K562 (cell line): ENCODE measurements at regions not wholly inside any gene's neighbourhood (a gene's known extent, or its start where the extent isn't known, plus 50 kb on each side); places are given as distances from the start of the nearest gene placed in this dataset.

ENCODE experiments used
- ATAC-seq: fragments of 200-7000 bp; cut with Tn5 transposase; 3 replicates; pipeline ENCODE4 v1.9.1; 2020; ENCODE audit warnings: moderate library complexity
- BruUV-seq: library from RNA; stranded (reverse); fragments of 400-500 nt; replicated peaks from 2 replicates; lab custom pipeline; 2021; lab: Mats Ljungman, UMichigan
- CTCF ChIA-PET: fragments of 300-600 bp; formaldehyde crosslinking; extraction: SDS; loops from one replicate; lab custom pipeline; 2021; ENCODE audit warnings: low intra/inter-chr PET ratio; lab: Yijun Ruan, JAX
- POLR2A ChIA-PET: fragments of 300-600, 350-650 bp; sonication (Branson Sonifier 250); formaldehyde crosslinking; extraction: SDS; loops from one replicate; lab custom pipeline; 2021; ENCODE audit warnings: antibody characterized with exemption, inconsistent platforms; lab: Yijun Ruan, JAX
- DNase-seq, 4 experiments: peaks; one replicate each; pipeline versions ENCODE4 v3.0.0 to v3.0.0-alpha.2; 2011 to 2018; ENCODE audit warnings: low spot score in 3 of 4, mixed read lengths in 3 of 4; ENCODE audit errors: extremely low read depth in 1 of 4
- FAIRE-seq: peaks from 2 replicates; lab custom pipeline; 2011; peaks lifted over from hg19 to GRCh38; lab: Jason Lieb, UNC
- H2AFZ ChIP-seq: 2 replicates; pipeline ENCODE4 v1.6.0; 2011; ENCODE audit warnings: low read depth, low read length, control low read depth, inconsistent platforms
- H3K27ac ChIP-seq: fragments of 200-600 bp; 3 replicates; pipeline ENCODE4 v1.8.0; 2011; ENCODE audit warnings: low read depth, mild to moderate bottlenecking, control low read depth, inconsistent platforms, low read length, moderate library complexity, mixed read lengths; ENCODE audit errors: extremely low read depth
- H3K27me3 ChIP-seq, 2 experiments: fragments of 300-600 bp in 1 of 2; 2 replicates in 1 of 2; 3 replicates in 1 of 2; pipeline versions ENCODE4 v1.6.0 to v1.8.0; 2011; ENCODE audit warnings: inconsistent platforms in 2 of 2, low read length in 2 of 2, mild to moderate bottlenecking in 1 of 2, mixed read lengths in 1 of 2, moderate library complexity in 1 of 2; ENCODE audit not compliant: control insufficient read depth in 2 of 2, insufficient read depth in 2 of 2
- H3K36me3 ChIP-seq: fragments of 300-600 bp; 3 replicates; pipeline ENCODE4 v1.8.0; 2011; ENCODE audit warnings: mild to moderate bottlenecking, low read length, inconsistent platforms; ENCODE audit not compliant: control insufficient read depth, insufficient read depth
- H3K4me1 ChIP-seq, 2 experiments: fragments of 200-600 bp in 1 of 2; replicated peaks in 1 of 2; 2 replicates in 1 of 2; 3 replicates in 1 of 2; pipeline versions ENCODE4 v1.5.1 to v1.8.0; 2011; ENCODE audit warnings: inconsistent platforms in 2 of 2, low read length in 2 of 2, mild to moderate bottlenecking in 1 of 2, mixed read lengths in 1 of 2, moderate library complexity in 1 of 2; ENCODE audit not compliant: control insufficient read depth in 2 of 2, insufficient read depth in 2 of 2
- H3K4me2 ChIP-seq: 2 replicates; pipeline ENCODE4 v1.6.1; 2011; ENCODE audit warnings: low read length, control low read depth, inconsistent platforms, mixed read lengths; ENCODE audit not compliant: insufficient read depth
- H3K4me3 ChIP-seq: fragments of 200-600 bp; sonication (generic), shearing (Covaris generic); 2 replicates; pipeline ENCODE4 v1.5.1; 2016; ENCODE audit warnings: control low read depth, inconsistent platforms
- H3K79me2 ChIP-seq: fragments of 200-600 bp; 3 replicates; pipeline ENCODE4 v1.8.0; 2011; ENCODE audit warnings: low read length, inconsistent platforms; ENCODE audit not compliant: control insufficient read depth, insufficient read depth
- H3K9ac ChIP-seq, 2 experiments: 2 replicates each; pipeline versions ENCODE4 v1.6.0 to v1.6.1; 2011; ENCODE audit warnings: low read depth in 2 of 2, low read length in 2 of 2, control low read depth in 1 of 2, inconsistent platforms in 1 of 2, mild to moderate bottlenecking in 1 of 2, mixed read lengths in 1 of 2; ENCODE audit not compliant: insufficient read depth in 1 of 2
- H3K9me1 ChIP-seq: one replicate; pipeline ENCODE4 v1.6.0; 2011; ENCODE audit warnings: inconsistent platforms, mild to moderate bottlenecking, low read length, moderate library complexity; ENCODE audit not compliant: control insufficient read depth, insufficient read depth
- H3K9me3 ChIP-seq: replicated peaks from 2 replicates; pipeline ENCODE4 v1.5.1; 2011; ENCODE audit warnings: low read depth, low read length, inconsistent platforms; ENCODE audit not compliant: control insufficient read depth, insufficient read depth
- H4K20me1 ChIP-seq: replicated peaks from 2 replicates; pipeline ENCODE4 v1.6.1; 2011; ENCODE audit warnings: low read length, inconsistent platforms, mixed read lengths; ENCODE audit not compliant: control insufficient read depth, insufficient read depth
- CSDE1 ChIP-seq, 2 experiments: fragments of 450-650 bp; IDR thresholded peaks; 2 replicates each; pipeline ENCODE4 v1.6.1; 2016; ENCODE audit warnings: mild to moderate bottlenecking in 1 of 2
- GTF2E2 ChIP-seq: fragments of 200-800 bp; sonication (Bioruptor generic); IDR thresholded peaks from 2 replicates; pipeline ENCODE4 v1.6.1; 2016; ENCODE audit warnings: missing genetic modification characterization, missing compliant biosample characterization
- HDAC6 ChIP-seq: IDR thresholded peaks from 2 replicates; pipeline ENCODE4 v1.6.1; 2012; ENCODE audit warnings: low read depth, mild to moderate bottlenecking, control low read depth, inconsistent platforms, low read length, moderate library complexity
- KDM1A ChIP-seq, 2 experiments: fragments of 450-650 bp; IDR thresholded peaks; 2 replicates each; pipeline ENCODE4 v1.6.1; 2016; ENCODE audit warnings: mild to moderate bottlenecking in 2 of 2
- KLF1 ChIP-seq: fragments of 450-650 bp; IDR thresholded peaks from 2 replicates; pipeline ENCODE4 v1.6.1; 2016; ENCODE audit warnings: missing genetic modification characterization, missing compliant biosample characterization
- RFX5 ChIP-seq: IDR thresholded peaks from 2 replicates; pipeline ENCODE4 v1.6.1; 2011; ENCODE audit warnings: low read depth, mild to moderate bottlenecking, improper control_type of control experiment, low read length
- SRSF9 ChIP-seq: fragments of 200-400 bp; formaldehyde crosslinking; IDR thresholded peaks from 2 replicates; pipeline ENCODE4 v1.6.1; 2017; ENCODE audit warnings: low read depth, low read length, borderline replicate concordance
- TAF9B ChIP-seq: fragments of 450-650 bp; IDR thresholded peaks from 2 replicates; pipeline ENCODE4 v1.6.1; 2018; ENCODE audit warnings: mild to moderate bottlenecking; ENCODE audit not compliant: partially characterized antibody
- WGBS: fragments of 100-300 bp; shearing (Covaris generic); methylation state at CpG from one replicate; pipeline ENCODE4 v1.1.6; 2016; ENCODE audit warnings: low coverage, mixed read lengths; ENCODE audit not compliant: insufficient coverage; ENCODE audit errors: missing lambda C conversion rate; 5-methylcytosine and 5-hydroxymethylcytosine counted together
- in situ Hi-C: fragments of 300-500 bp; cut with MboI; formaldehyde crosslinking; loops from 4 replicates; pipeline ENCODE4 v1.15.0; 2018; ENCODE audit warnings: inconsistent platforms, mixed read lengths
- intact Hi-C: fragments of 100-400 bp; cut with micrococcal nuclease; formaldehyde crosslinking; loops from 2 replicates; pipeline ENCODE4 v1.14.2; 2022
- TF ChIP-seq, protein P1 (sequence below): sonication (generic); formaldehyde crosslinking; IDR thresholded peaks from 2 replicates; pipeline ENCODE4 v1.8.1; 2023; ENCODE audit warnings: mild to moderate bottlenecking, missing genetic modification reagents
- TF ChIP-seq, protein P2 (sequence below): IDR thresholded peaks from 2 replicates; pipeline ENCODE4 v1.6.1; 2012; ENCODE audit warnings: low read depth, low read length, improper control_type of control experiment, borderline replicate concordance

DNA sequence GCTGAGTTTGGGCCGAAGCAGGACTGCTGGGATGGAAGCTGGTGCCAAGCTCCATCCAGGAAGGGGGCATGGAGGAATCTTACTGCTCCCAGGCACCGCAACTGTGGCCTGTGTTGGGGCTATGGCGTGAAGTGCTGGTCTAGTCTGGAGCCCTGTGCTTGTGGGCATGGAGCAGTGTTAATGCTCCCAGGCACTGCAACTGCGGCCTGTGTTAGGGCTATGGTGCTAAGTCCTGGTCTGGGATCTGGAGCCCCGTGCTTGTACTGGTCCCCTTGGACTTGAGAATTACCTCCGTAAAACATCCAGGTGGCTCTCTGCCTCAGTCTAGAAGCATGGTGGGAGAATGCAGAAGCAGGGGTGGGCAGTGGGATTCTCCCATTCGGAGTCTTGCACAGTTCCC lies 1379.4 kb upstream of the ACVR2A start:
- DNase-seq (no peak), FAIRE-seq (no peak), ATAC-seq (no peak)
- H3K4me1 ChIP-seq: no peaks in the 10 kb centered on the region
- no peaks in the 10 kb centered on the region for H3K9me1 ChIP-seq
- BruUV-seq: no TSS peak
- no peak overlapping the region for H3K4me2 ChIP-seq
- no peak overlapping the region for H2AFZ ChIP-seq
- ChIA-PET CTCF (no interaction called here), POLR2A (no interaction called here)
- no peaks in the 10 kb centered on the region for H4K20me1 ChIP-seq
- H3K9ac ChIP-seq: no peak overlapping the region
- intact Hi-C loops (no loop called here), in situ Hi-C loops (no loop called here)
- H3K4me3 ChIP-seq: no peak overlapping the region
- H3K36me3 ChIP-seq: no peaks in the 10 kb centered on the region
- H3K79me2 ChIP-seq: no peaks in the 10 kb centered on the region
- TF ChIP-seq KLF1 (tag) (no peak), SRSF9 (no peak), RFX5 (no peak), TAF9B (no peak), KDM1A (IDR thresholded peaks at IDR 0.05) (no peak), GTF2E2 (tag) (no peak), CSDE1 (IDR thresholded peaks at IDR 0.05) (no peak), HDAC6 (no peak)
- TF ChIP-seq, protein P1, sequence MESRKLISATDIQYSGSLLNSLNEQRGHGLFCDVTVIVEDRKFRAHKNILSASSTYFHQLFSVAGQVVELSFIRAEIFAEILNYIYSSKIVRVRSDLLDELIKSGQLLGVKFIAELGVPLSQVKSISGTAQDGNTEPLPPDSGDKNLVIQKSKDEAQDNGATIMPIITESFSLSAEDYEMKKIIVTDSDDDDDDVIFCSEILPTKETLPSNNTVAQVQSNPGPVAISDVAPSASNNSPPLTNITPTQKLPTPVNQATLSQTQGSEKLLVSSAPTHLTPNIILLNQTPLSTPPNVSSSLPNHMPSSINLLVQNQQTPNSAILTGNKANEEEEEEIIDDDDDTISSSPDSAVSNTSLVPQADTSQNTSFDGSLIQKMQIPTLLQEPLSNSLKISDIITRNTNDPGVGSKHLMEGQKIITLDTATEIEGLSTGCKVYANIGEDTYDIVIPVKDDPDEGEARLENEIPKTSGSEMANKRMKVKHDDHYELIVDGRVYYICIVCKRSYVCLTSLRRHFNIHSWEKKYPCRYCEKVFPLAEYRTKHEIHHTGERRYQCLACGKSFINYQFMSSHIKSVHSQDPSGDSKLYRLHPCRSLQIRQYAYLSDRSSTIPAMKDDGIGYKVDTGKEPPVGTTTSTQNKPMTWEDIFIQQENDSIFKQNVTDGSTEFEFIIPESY (CRISPR knock-in tag): no peak
- TF ChIP-seq, protein P2, sequence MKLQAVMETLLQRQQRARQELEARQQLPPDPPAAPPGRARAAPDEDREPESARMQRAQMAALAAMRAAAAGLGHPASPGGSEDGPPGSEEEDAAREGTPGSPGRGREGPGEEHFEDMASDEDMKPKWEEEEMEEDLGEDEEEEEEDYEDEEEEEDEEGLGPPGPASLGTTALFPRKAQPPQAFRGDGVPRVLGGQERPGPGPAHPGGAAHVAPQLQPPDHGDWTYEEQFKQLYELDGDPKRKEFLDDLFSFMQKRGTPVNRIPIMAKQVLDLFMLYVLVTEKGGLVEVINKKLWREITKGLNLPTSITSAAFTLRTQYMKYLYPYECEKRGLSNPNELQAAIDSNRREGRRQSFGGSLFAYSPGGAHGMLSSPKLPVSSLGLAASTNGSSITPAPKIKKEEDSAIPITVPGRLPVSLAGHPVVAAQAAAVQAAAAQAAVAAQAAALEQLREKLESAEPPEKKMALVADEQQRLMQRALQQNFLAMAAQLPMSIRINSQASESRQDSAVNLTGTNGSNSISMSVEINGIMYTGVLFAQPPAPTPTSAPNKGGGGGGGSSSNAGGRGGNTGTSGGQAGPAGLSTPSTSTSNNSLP: no peak
- WGBS: 5% methylated on average over 7 of the region's 7 CpGs
- H3K9me3 ChIP-seq: no peaks in the 10 kb centered on the region; the same call in 1 of the 2 replicates
- H3K27me3 ChIP-seq: no peaks in the 10 kb centered on the region
- no peak overlapping the region for H3K27ac ChIP-seq
